Right lobe of liver (tissue), 6 donors: ENCODE measurements at regions not wholly inside any gene's neighbourhood (a gene's known extent, or its start where the extent isn't known, plus 50 kb on each side); places are given as distances from the start of the nearest gene placed in this dataset.

Source experiments
- ATAC-seq, 4 donors: fragments of 200-7000 bp; cut with Tn5 transposase; one replicate each; pipeline ENCODE4 v1.9.1; 2020; ENCODE audit warnings: mild to moderate bottlenecking in 4 of 4, moderate library complexity in 4 of 4
- DNase-seq, 3 donors: peaks; one replicate each; pipeline ENCODE4 v3.0.0-alpha.2; 2020
- H3K27ac ChIP-seq, 3 donors: fragments of 200-600 bp; one replicate each; pipeline ENCODE4 v1.8.0; 2022
- H3K27me3 ChIP-seq, 2 donors: fragments of 200-600 bp; one replicate each; pipeline ENCODE4 v1.8.0; 2022
- H3K36me3 ChIP-seq, 4 donors: fragments of 200-600 bp; sonication (generic) in 1 of 4; one replicate each; pipeline versions ENCODE4 v1.5.1 to v1.8.0; 2017 to 2022; ENCODE audit warnings: control low read depth in 1 of 4
- H3K4me1 ChIP-seq, 4 donors: fragments of 200-600 bp; sonication (generic) in 1 of 4; one replicate each; pipeline versions ENCODE4 v1.5.1 to v1.8.0; 2017 to 2022; ENCODE audit warnings: control low read depth in 1 of 4
- H3K4me3 ChIP-seq, 3 donors: fragments of 200-600 bp; one replicate each; pipeline ENCODE4 v1.8.0; 2022
- H3K9me3 ChIP-seq, 4 donors: fragments of 200-600 bp; sonication (generic) in 1 of 4; one replicate each; pipeline versions ENCODE4 v1.5.1 to v1.8.0; 2017 to 2022; ENCODE audit warnings: control low read depth in 1 of 4
- CTCF ChIP-seq, 4 donors: fragments of 200-600 bp in 3 of 4; fragments of 450-650 bp in 1 of 4; IDR thresholded peaks; one replicate each; pipeline versions ENCODE4 v1.5.1 to v1.8.0; 2016 to 2022; ENCODE audit warnings: antibody characterized with exemption in 4 of 4, mild to moderate bottlenecking in 2 of 4
- POLR2A ChIP-seq: fragments of 450-650 bp; IDR thresholded peaks from one replicate; pipeline ENCODE4 v1.6.1; 2017; ENCODE audit warnings: antibody characterized with exemption, mild to moderate bottlenecking
- WGBS: methylation state at CpG from one replicate; pipeline ENCODE4 v1.1.6; 2018; ENCODE audit warnings: low coverage, low lambda C conversion rate; ENCODE audit not compliant: insufficient coverage; ENCODE audit errors: missing lambda C conversion rate; 5-methylcytosine and 5-hydroxymethylcytosine counted together
- intact Hi-C, 2 donors: fragments of 100-400 bp; cut with DNase I; formaldehyde crosslinking; loops; one replicate each; pipeline versions ENCODE4 v1.11.2 to v1.14.1; 2022
- donor health status: DM: no; HTN: yes; CAD: no.
- donor health status: DM: no; HTN: no; CAD: no.
- donor health status: DM: no; HTN: no; CAD: no.
- donor health status: DM: no; HTN: yes; CAD: no.
- donor health status: DM: no; HTN: yes; CAD: no.

- intact Hi-C loops, result no loop called here
- Histone ChIP-seq H3K4me3 (no peak overlapping the region), H3K36me3 (no peaks in the 10 kb centered on the region), H3K27ac (no peak overlapping the region), H3K9me3 (no peaks in the 10 kb centered on the region), H3K27me3 (no peaks in the 10 kb centered on the region), H3K4me1 (no peaks in the 10 kb centered on the region)
- DNase-seq (no peak), ATAC-seq (peak in 2 of 4 donors; percentile 47 to 48)
- WGBS, result 75% methylated on average over 2 of the region's 2 CpGs
- TF ChIP-seq POLR2A (no peak), CTCF (IDR thresholded peaks at IDR 0.05) (peak in 2 of 4 donors; percentile 8 to 23)
These were observed 177.4 kb upstream of the NRIP1 start for GRCh38 chr21:15241997-15242736.

GRCh38 chr21:15242906-15243305 is 178.1 kb upstream of the NRIP1 start:
- no peaks in the 10 kb centered on the region for H3K9me3 ChIP-seq
- intact Hi-C loops, result no loop called here
- no peak for DNase-seq

DNA sequence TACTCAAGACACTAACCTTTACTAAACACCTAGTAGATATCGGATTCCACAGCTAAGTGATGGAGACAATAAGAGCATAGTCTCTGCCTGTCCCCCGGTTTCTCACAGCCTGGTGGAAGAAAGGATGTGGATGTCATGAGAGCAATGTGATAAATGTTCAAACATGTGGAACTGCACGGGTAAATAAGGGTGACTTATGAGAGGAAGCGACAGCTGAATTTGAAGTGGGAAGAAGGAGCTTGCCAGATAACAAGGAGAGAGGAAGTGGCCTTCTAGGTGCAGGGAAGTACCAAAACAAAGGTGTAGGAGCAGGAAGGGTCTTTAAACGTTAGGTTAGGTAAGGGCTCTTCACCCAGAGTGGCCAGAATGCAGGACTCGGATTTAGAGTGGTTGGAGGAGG is 178.6 kb upstream of the NRIP1 start:
- Histone ChIP-seq H3K4me1 (no peaks in the 10 kb centered on the region), H3K27me3 (no peaks in the 10 kb centered on the region), H3K27ac (no peak overlapping the region), H3K9me3 (no peaks in the 10 kb centered on the region), H3K36me3 (no peaks in the 10 kb centered on the region), H3K4me3 (no peak overlapping the region)
- DNase-seq, result no peak
- no peak for TF ChIP-seq POLR2A
- no peak for TF ChIP-seq CTCF (IDR thresholded peaks at IDR 0.05)
- intact Hi-C loops, result no loop called here
- 58% methylated on average over 6 of the region's 6 CpGs for WGBS
- ATAC-seq, result no peak

More at GRCh38 chr21:15242906-15243305, 178.1 kb upstream of the NRIP1 start:
- Histone ChIP-seq H3K36me3 (no peaks in the 10 kb centered on the region), H3K27me3 (no peaks in the 10 kb centered on the region), H3K27ac (no peak overlapping the region), H3K4me3 (no peak overlapping the region), H3K4me1 (no peaks in the 10 kb centered on the region)
- TF ChIP-seq CTCF (IDR thresholded peaks at IDR 0.05), result no peak
- TF ChIP-seq POLR2A, result no peak
- ATAC-seq, result no peak

GRCh38 chr21:15247613-15248012 is 182.8 kb upstream of the NRIP1 start:
- no peaks in the 10 kb centered on the region for H3K9me3 ChIP-seq
- no peaks in the 10 kb centered on the region for H3K36me3 ChIP-seq
- intact Hi-C loops, result no loop called here
- WGBS, result 72% methylated on average over 2 of the region's 2 CpGs
- ATAC-seq (no peak), DNase-seq (no peak)
- TF ChIP-seq CTCF (IDR thresholded peaks at IDR 0.05), result no peak
- H3K27me3 ChIP-seq, result no peaks in the 10 kb centered on the region
- H3K27ac ChIP-seq, result no peak overlapping the region
- H3K4me1 ChIP-seq, result no peaks in the 10 kb centered on the region
- H3K4me3 ChIP-seq, result no peak overlapping the region
